OCI-LY3 (cell line): ENCODE measurements at regions not wholly inside any gene's neighbourhood (a gene's known extent, or its start where the extent isn't known, plus 50 kb on each side); places are given as distances from the start of the nearest gene placed in this dataset.

Experiments used
- CTCF ChIP-seq: fragments of 200-600, 300-600 bp; sonication (generic); IDR thresholded peaks from 2 replicates; pipeline ENCODE4 v1.5.1; 2014; ENCODE audit warnings: antibody characterized with exemption, low read length, low read depth
- EZH2phosphoT487 ChIP-seq: fragments of 200-600 bp; shearing (Covaris generic); IDR thresholded peaks from 2 replicates; pipeline ENCODE4 v1.6.1; 2018; ENCODE audit warnings: antibody characterized with exemption, mixed run types, low read depth

DNA sequence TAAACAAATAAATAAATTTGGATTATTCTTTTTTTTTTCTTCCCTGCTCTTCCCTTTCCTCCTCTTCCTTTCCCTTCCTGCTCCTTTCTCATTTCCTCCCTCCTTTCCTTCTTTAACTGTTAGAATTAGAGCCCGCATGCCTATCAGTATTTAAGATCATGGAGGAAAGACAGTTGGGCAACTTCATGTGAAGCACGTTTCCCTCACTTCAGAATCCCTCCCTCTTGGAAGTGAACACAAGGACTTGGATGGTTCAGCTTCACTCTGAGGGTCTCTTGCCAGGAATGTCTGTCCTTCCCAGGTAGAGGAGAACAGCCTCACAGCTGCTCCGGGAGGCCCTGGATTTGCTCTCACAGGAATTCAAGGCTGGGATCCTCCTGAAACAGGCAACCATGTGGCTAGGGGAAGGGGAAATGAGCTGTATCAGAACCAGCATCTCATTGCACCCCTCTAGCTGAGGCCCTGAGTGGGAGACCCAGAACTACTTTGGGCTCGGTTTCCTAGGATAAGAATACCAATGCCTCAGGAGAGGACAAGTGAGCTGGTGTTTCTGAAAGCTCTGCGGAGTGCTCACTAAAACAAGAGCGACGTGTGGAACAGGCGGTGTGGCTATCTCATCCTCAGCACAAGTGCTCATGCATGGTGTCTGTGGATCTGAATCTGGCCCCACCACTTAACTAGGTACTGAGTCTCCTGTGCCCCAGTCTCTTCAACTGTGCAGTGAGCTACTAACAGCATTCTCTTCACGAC lies 230.5 kb downstream of the MYCN start:
- no peak for TF ChIP-seq CTCF
- no peak for TF ChIP-seq EZH2phosphoT487
